Esophagus squamous epithelium (tissue), 4 donors: ENCODE measurements at regions not wholly inside any gene's neighbourhood (a gene's known extent, or its start where the extent isn't known, plus 50 kb on each side); places are given as distances from the start of the nearest gene placed in this dataset.

Experiments used
- CTCF ChIP-seq, 6 experiments: fragments of 450-650 bp in 4 of 6; fragments of 200-600 bp in 2 of 6; sonication (generic) in 2 of 6; IDR thresholded peaks; one replicate each; pipeline ENCODE4 v1.5.1; 2016 to 2019; ENCODE audit warnings: antibody characterized with exemption in 6 of 6, mild to moderate bottlenecking in 4 of 6, moderate library complexity in 4 of 6
- POLR2A ChIP-seq, 4 donors: fragments of 450-650 bp; IDR thresholded peaks; one replicate each; pipeline ENCODE4 v1.6.1; 2017; ENCODE audit warnings: antibody characterized with exemption in 4 of 4, mild to moderate bottlenecking in 4 of 4, moderate library complexity in 3 of 4

GRCh38 chr11:13225038-13226001, 52.3 kb upstream of the BMAL1 start:
- TF ChIP-seq CTCF (IDR thresholded peaks at IDR 0.05): no peak
- no peak for TF ChIP-seq POLR2A (IDR thresholded peaks at IDR 0.05)
